HG02588 (cell line): ENCODE measurements at regions not wholly inside any gene's neighbourhood (a gene's known extent, or its start where the extent isn't known, plus 50 kb on each side); places are given as distances from the start of the nearest gene placed in this dataset.
"Not testable (repeated sequence)": the region's sequence is repeated elsewhere in the genome, so short reads cannot be mapped to it uniquely, and the experiment has no call there.

ENCODE experiments used
- ATAC-seq: cut with Tn5 transposase; IDR thresholded peaks from one replicate; pipeline ENCODE4 v1.9.1; 2021; ENCODE audit warnings: mild to moderate bottlenecking, moderate library complexity; ENCODE audit not compliant: unreplicated experiment

- ATAC-seq: no peak
These were observed 106.4 kb downstream of the MINAR1 start for GRCh38 chr15:79538527-79538926.

- ATAC-seq: no peak
These were observed 107.3 kb downstream of the MINAR1 start for GRCh38 chr15:79539401-79539800.

- ATAC-seq: no peak
These were observed 108.4 kb downstream of the MINAR1 start for GRCh38 chr15:79540551-79540950.

GRCh38 chr15:79541196-79541595 is 109.1 kb downstream of the MINAR1 start:
- no peak for ATAC-seq

- no peak for ATAC-seq
These were observed 111.0 kb downstream of the MINAR1 start for GRCh38 chr15:79543097-79543496.

- ATAC-seq: no peak
These were observed 117.1 kb downstream of the MINAR1 start for GRCh38 chr15:79549196-79549595.

- no peak for ATAC-seq
These were observed 128.2 kb downstream of the MINAR1 start for GRCh38 chr15:79560384-79560783.

GRCh38 chr15:79561982-79562381 is 129.8 kb downstream of the MINAR1 start:
- no peak for ATAC-seq

- ATAC-seq: no peak
These were observed 130.3 kb downstream of the MINAR1 start for GRCh38 chr15:79562403-79562815.

- ATAC-seq: no peak
These were observed 130.8 kb downstream of the MINAR1 start for GRCh38 chr15:79562899-79563298.

GRCh38 chr15:79570004-79570403 is 137.9 kb downstream of the MINAR1 start:
- ATAC-seq: no peak

GRCh38 chr15:79572691-79573404 is 140.7 kb downstream of the MINAR1 start:
- ATAC-seq: no peak

GRCh38 chr15:79574431-79575273 is 142.5 kb downstream of the MINAR1 start:
- ATAC-seq: not testable (repeated sequence)

GRCh38 chr15:79582650-79583049 is 150.5 kb downstream of the MINAR1 start:
- no peak for ATAC-seq

GRCh38 chr15:79592126-79592525 is 160.0 kb downstream of the MINAR1 start:
- ATAC-seq: no peak

GRCh38 chr15:79593119-79593869 is 161.2 kb downstream of the MINAR1 start:
- ATAC-seq: no peak

GRCh38 chr15:79595306-79595705 is 163.2 kb downstream of the MINAR1 start:
- no peak for ATAC-seq

- ATAC-seq: peak; percentile 96
These were observed 164.0 kb downstream of the MINAR1 start for GRCh38 chr15:79595995-79596622.

GRCh38 chr15:79598639-79599038 is 166.5 kb downstream of the MINAR1 start:
- no peak for ATAC-seq

- ATAC-seq: no peak
These were observed 169.4 kb downstream of the MINAR1 start for GRCh38 chr15:79601405-79602086.
